Adrenal gland (tissue), 5 donors: ENCODE measurements at regions not wholly inside any gene's neighbourhood (a gene's known extent, or its start where the extent isn't known, plus 50 kb on each side); places are given as distances from the start of the nearest gene placed in this dataset.
"Not testable (repeated sequence)": the region's sequence is repeated elsewhere in the genome, so short reads cannot be mapped to it uniquely, and the experiment has no call there.

Experiments
- POLR2A ChIP-seq, 2 donors: fragments of 450-650 bp; IDR thresholded peaks; one replicate each; pipeline ENCODE4 v1.6.1; 2017; ENCODE audit warnings: antibody characterized with exemption in 2 of 2, mild to moderate bottlenecking in 2 of 2, moderate library complexity in 1 of 2
- TF ChIP-seq, protein P1 (sequence below), 6 experiments: fragments of 450-650 bp in 4 of 6; fragments of 200-600 bp in 2 of 6; sonication (generic) in 1 of 6; IDR thresholded peaks; 1 replicate in 5 of 6; 2 replicates in 1 of 6; pipeline versions ENCODE4 v1.5.1 to v1.8.0; 2016 to 2021; ENCODE audit warnings: antibody characterized with exemption in 6 of 6, mild to moderate bottlenecking in 2 of 6, moderate library complexity in 1 of 6
- donor health status: DM: no; HTN: no; CAD: no.

DNA sequence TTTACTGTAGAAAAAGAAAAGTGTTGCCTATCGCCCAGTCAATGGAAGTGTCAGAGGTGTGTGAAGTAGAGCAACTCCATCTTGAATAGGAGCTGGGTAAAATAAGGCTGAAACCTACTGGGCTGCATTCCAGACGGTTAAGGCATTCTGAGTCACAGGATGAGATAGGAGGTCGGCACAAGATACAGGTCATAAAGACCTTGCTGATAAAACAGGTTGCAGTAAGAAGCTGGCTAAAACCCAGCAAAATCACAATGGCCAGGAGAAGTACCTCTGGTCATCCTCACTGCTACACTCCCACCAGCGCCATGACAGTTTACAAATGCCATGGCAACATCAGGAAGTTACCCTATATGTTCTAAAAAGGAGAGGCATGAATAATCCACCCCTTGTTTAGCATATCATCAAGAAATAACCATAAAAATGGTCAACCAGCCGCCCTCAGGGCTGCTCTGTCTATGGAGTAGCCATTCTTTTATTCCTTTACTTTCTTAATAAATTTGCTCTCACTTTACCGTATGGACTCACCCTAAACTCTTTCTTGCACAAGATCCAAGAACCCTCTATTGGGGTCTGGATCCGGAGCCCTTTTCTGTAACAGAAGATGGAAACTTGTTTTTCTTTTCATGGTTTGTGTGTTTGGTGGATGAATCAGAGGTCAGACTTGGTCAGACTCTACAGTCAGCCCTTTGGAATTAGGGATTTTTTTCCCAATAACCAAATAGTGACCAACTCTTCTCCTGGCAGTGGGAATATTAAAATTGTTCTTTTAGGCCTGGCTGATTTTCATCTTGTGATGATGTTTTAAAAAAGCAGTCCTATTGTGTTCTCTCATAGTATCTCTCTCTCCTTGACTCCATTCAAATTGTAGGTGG, 252.9 kb upstream of the ACTBL2 start:
- TF ChIP-seq, protein P1, sequence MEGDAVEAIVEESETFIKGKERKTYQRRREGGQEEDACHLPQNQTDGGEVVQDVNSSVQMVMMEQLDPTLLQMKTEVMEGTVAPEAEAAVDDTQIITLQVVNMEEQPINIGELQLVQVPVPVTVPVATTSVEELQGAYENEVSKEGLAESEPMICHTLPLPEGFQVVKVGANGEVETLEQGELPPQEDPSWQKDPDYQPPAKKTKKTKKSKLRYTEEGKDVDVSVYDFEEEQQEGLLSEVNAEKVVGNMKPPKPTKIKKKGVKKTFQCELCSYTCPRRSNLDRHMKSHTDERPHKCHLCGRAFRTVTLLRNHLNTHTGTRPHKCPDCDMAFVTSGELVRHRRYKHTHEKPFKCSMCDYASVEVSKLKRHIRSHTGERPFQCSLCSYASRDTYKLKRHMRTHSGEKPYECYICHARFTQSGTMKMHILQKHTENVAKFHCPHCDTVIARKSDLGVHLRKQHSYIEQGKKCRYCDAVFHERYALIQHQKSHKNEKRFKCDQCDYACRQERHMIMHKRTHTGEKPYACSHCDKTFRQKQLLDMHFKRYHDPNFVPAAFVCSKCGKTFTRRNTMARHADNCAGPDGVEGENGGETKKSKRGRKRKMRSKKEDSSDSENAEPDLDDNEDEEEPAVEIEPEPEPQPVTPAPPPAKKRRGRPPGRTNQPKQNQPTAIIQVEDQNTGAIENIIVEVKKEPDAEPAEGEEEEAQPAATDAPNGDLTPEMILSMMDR (IDR thresholded peaks at IDR 0.05), result not testable (repeated sequence)
- TF ChIP-seq POLR2A (IDR thresholded peaks at IDR 0.05), result not testable (repeated sequence)
